GM12878 (cell line): ENCODE measurements at regions not wholly inside any gene's neighbourhood (a gene's known extent, or its start where the extent isn't known, plus 50 kb on each side); places are given as distances from the start of the nearest gene placed in this dataset.

ENCODE experiments used
- ATAC-seq: fragments of 200-7000 bp; cut with Tn5 transposase; 3 replicates; pipeline ENCODE4 v1.9.1; 2020; ENCODE audit warnings: mild to moderate bottlenecking, moderate library complexity
- BruUV-seq: library from RNA; stranded (reverse); fragments of 400-500 nt; replicated peaks from 2 replicates; lab custom pipeline; 2021; lab: Mats Ljungman, UMichigan
- CTCF ChIA-PET: fragments of 300-600 bp; sonication (Branson Sonifier 250); formaldehyde crosslinking; extraction: SDS; loops from one replicate; lab custom pipeline; 2021; ENCODE audit warnings: inconsistent platforms; lab: Yijun Ruan, JAX
- POLR2A ChIA-PET: fragments of 350-600 bp; formaldehyde crosslinking; extraction: SDS; loops from one replicate; lab custom pipeline; 2021; ENCODE audit warnings: inconsistent platforms; lab: Charles Lee
- RAD21 ChIA-PET: fragments of 300-600 bp; sonication (Branson Sonifier 250); formaldehyde crosslinking; loops from one replicate; lab custom pipeline; 2023; ENCODE audit warnings: antibody characterized with exemption; ENCODE audit not compliant: unreplicated experiment; lab: Charles Lee
- SMC1A ChIA-PET: fragments of 300-600 bp; sonication (Branson Sonifier 250); formaldehyde crosslinking; loops from one replicate; lab custom pipeline; 2023; ENCODE audit not compliant: unreplicated experiment, uncharacterized antibody; lab: Charles Lee
- DNase-seq: peaks from one replicate; pipeline ENCODE4 v3.0.0-alpha.2; 2011; ENCODE audit warnings: low read depth, low spot score
- FAIRE-seq: peaks from 3 replicates; lab custom pipeline; 2011; peaks lifted over from hg19 to GRCh38; lab: Jason Lieb, UNC
- H2AFZ ChIP-seq: 2 replicates; pipeline ENCODE4 v1.6.0; 2011; ENCODE audit warnings: low read depth, low read length, control low read depth; ENCODE audit not compliant: control insufficient read depth
- H3K27ac ChIP-seq: 2 replicates; pipeline ENCODE4 v1.5.1; 2011; ENCODE audit warnings: control low read depth; ENCODE audit not compliant: control insufficient read depth, insufficient read depth
- H3K27me3 ChIP-seq, 2 experiments: replicated peaks in 1 of 2; 2 replicates each; pipeline versions ENCODE4 v1.6.0 to v1.6.1; 2011; ENCODE audit warnings: low read length in 1 of 2; ENCODE audit not compliant: control insufficient read depth in 2 of 2, insufficient read depth in 2 of 2
- H3K36me3 ChIP-seq, 2 experiments: 2 replicates each; pipeline ENCODE4 v1.5.1; 2011; ENCODE audit warnings: low read length in 1 of 2; ENCODE audit not compliant: control insufficient read depth in 2 of 2, insufficient read depth in 2 of 2
- H3K4me1 ChIP-seq: 2 replicates; pipeline ENCODE4 v1.6.1; 2011; ENCODE audit warnings: mild to moderate bottlenecking, low read length, moderate library complexity, mixed read lengths; ENCODE audit not compliant: control insufficient read depth, insufficient read depth
- H3K4me2 ChIP-seq: 2 replicates; pipeline ENCODE4 v1.6.0; 2011; ENCODE audit warnings: control low read depth; ENCODE audit not compliant: control insufficient read depth, insufficient read depth
- H3K4me3 ChIP-seq: fragments of 200-600 bp; sonication (generic); 2 replicates; pipeline ENCODE4 v1.5.1; 2016
- H3K79me2 ChIP-seq: 2 replicates; pipeline ENCODE4 v1.6.0; 2011; ENCODE audit warnings: low read length; ENCODE audit not compliant: control insufficient read depth, insufficient read depth
- H3K9ac ChIP-seq: 2 replicates; pipeline ENCODE4 v1.8.0; 2011; ENCODE audit warnings: low read length, control low read depth, mixed read lengths; ENCODE audit not compliant: control insufficient read depth, insufficient read depth
- H3K9me3 ChIP-seq: replicated peaks from 3 replicates; pipeline ENCODE4 v1.5.1; 2011; ENCODE audit warnings: mild to moderate bottlenecking, low read length; ENCODE audit not compliant: control insufficient read depth, insufficient read depth
- H4K20me1 ChIP-seq: 2 replicates; pipeline ENCODE4 v1.6.0; 2011; ENCODE audit not compliant: control insufficient read depth, insufficient read depth
- BHLHE40 ChIP-seq, 2 experiments: fragments of 450-650 bp in 1 of 2; IDR thresholded peaks; 2 replicates each; pipeline ENCODE4 v1.6.1; 2011 to 2017; ENCODE audit warnings: low read depth in 2 of 2, borderline replicate concordance in 1 of 2, improper control_type of control experiment in 1 of 2, low read length in 1 of 2, mild to moderate bottlenecking in 1 of 2
- CBX3 ChIP-seq: fragments of 200-600 bp; sonication (generic); IDR thresholded peaks from 2 replicates; pipeline ENCODE4 v1.6.1; 2016; ENCODE audit warnings: low read depth, borderline replicate concordance
- CHD1 ChIP-seq: IDR thresholded peaks from 2 replicates; pipeline ENCODE4 v1.6.1; 2012; ENCODE audit warnings: low read depth, low read length, improper control_type of control experiment
- CHD4 ChIP-seq: fragments of 200-600 bp; sonication (generic); IDR thresholded peaks from 2 replicates; pipeline ENCODE4 v1.6.1; 2016; ENCODE audit warnings: mild to moderate bottlenecking
- CREM ChIP-seq: IDR thresholded peaks from 2 replicates; pipeline ENCODE4 v1.6.1; 2014; ENCODE audit warnings: antibody characterized with exemption, low read depth
- EZH2 ChIP-seq: IDR thresholded peaks from 2 replicates; pipeline ENCODE4 v1.6.1; 2012; ENCODE audit warnings: low read depth, mild to moderate bottlenecking, control low read depth, inconsistent platforms, low read length, borderline replicate concordance; ENCODE audit not compliant: control insufficient read depth
- GABPA ChIP-seq: IDR thresholded peaks from 2 replicates; pipeline ENCODE4 v1.6.1; 2014; ENCODE audit warnings: antibody characterized with exemption, low read depth, mild to moderate bottlenecking, inconsistent platforms
- IRF4 ChIP-seq: IDR thresholded peaks from 2 replicates; pipeline ENCODE4 v1.6.1; 2011; ENCODE audit warnings: low read depth, low read length
- MEF2A ChIP-seq: IDR thresholded peaks from 2 replicates; pipeline ENCODE4 v1.6.1; 2011; ENCODE audit warnings: low read depth, mild to moderate bottlenecking, low read length, moderate library complexity; ENCODE audit not compliant: insufficient read depth
- MTA2 ChIP-seq: fragments of 450-650 bp; IDR thresholded peaks from 2 replicates; pipeline ENCODE4 v1.6.1; 2016; ENCODE audit warnings: low read depth, mild to moderate bottlenecking, moderate library complexity
- NR2F1 ChIP-seq: fragments of 450-650 bp; conservative IDR thresholded peaks from 2 replicates; pipeline ENCODE4 v1.6.1; 2017; ENCODE audit warnings: mild to moderate bottlenecking
- PAX5 ChIP-seq: IDR thresholded peaks from 2 replicates; pipeline ENCODE4 v1.6.1; 2011; ENCODE audit warnings: low read depth, low read length, borderline replicate concordance
- SMAD1 ChIP-seq: fragments of 450-650 bp; IDR thresholded peaks from 2 replicates; pipeline ENCODE4 v1.6.1; 2018; ENCODE audit warnings: mild to moderate bottlenecking, low read depth; ENCODE audit not compliant: partially characterized antibody
- SUPT20H ChIP-seq: IDR thresholded peaks from 2 replicates; pipeline ENCODE4 v1.6.1; 2011; ENCODE audit warnings: low read depth, mild to moderate bottlenecking, low read length, moderate library complexity, borderline replicate concordance; ENCODE audit not compliant: control insufficient read depth
- ZBED1 ChIP-seq: IDR thresholded peaks from 2 replicates; pipeline ENCODE4 v1.6.1; 2016; ENCODE audit warnings: borderline replicate concordance
- WGBS: methylation state at CpG from one replicate; pipeline ENCODE4 v1.1.6; 2016; ENCODE audit warnings: low lambda C conversion rate; ENCODE audit not compliant: insufficient replicate concordance, insufficient coverage; ENCODE audit errors: missing lambda C conversion rate; 5-methylcytosine and 5-hydroxymethylcytosine counted together
- in situ Hi-C: fragments of 300-500 bp; cut with MboI; formaldehyde crosslinking; loops from 9 replicates; pipeline ENCODE4 v1.14.3; 2018; ENCODE audit warnings: mixed read lengths
- intact Hi-C: fragments of 100-400 bp; cut with micrococcal nuclease; formaldehyde crosslinking; loops from one replicate; pipeline ENCODE4 v1.14.2; 2022; ENCODE audit not compliant: unreplicated experiment
- TF ChIP-seq, protein P1 (sequence below): fragments of 450-650 bp; IDR thresholded peaks from 2 replicates; pipeline ENCODE4 v1.6.1; 2017; ENCODE audit warnings: mild to moderate bottlenecking, low read depth, inconsistent platforms; ENCODE audit not compliant: poor library complexity, severe bottlenecking

DNA sequence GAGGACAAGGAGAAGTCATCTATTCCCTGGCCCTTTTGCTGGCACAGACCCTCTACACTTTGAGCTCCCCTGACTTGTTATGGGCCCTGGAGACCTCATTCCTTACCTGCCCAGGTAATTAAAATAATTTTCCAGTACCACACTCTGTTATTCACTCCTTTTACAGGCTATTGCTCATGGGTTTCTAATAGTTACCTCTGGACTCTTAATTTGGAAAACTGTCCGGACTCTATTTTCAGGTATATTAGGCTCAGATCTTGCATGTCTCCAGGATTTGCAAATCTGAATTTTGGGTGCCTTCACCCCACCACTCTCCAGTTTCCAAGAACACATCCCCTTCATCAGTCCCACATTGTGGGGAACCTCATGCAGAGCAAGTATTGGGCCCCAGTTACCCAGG lies 186.8 kb upstream of the SESN3 start:
- H3K9me3 ChIP-seq: no peaks in the 10 kb centered on the region
- no peaks in the 10 kb centered on the region for H3K36me3 ChIP-seq
- 46% methylated on average over 1 of the region's 1 CpG for WGBS
- FAIRE-seq: no peak
- RAD21 ChIA-PET: no interaction called here
- H3K27ac ChIP-seq: no peak overlapping the region
- H3K27me3 ChIP-seq: no peaks in the 10 kb centered on the region
- POLR2A ChIA-PET: no interaction called here
- intact Hi-C loops (no loop called here), in situ Hi-C loops (no loop called here)
- H3K4me2 ChIP-seq: no peak overlapping the region
- no peak for ATAC-seq
- no peak overlapping the region for H3K4me3 ChIP-seq
- SMC1A ChIA-PET: interaction anchor here (1.5 kb wide), 2 partner anchors 15 to 288 kb away, joined by 3 read pairs; no protein-coding TSS in a partner anchor
- BruUV-seq: no TSS peak
- no peak overlapping the region for H3K9ac ChIP-seq
- CTCF ChIA-PET: interaction anchor here (1.2 kb wide), 1 partner anchor 287 kb away, joined by 4 read pairs; no protein-coding TSS in a partner anchor
- H2AFZ ChIP-seq: no peak overlapping the region
- H4K20me1 ChIP-seq: no peaks in the 10 kb centered on the region
- no peak for DNase-seq
- no peaks in the 10 kb centered on the region for H3K4me1 ChIP-seq
- TF ChIP-seq PAX5 (no peak), NR2F1 (no peak), CREM (no peak)
- no peaks in the 10 kb centered on the region for H3K79me2 ChIP-seq

- Histone ChIP-seq H3K9me3 (no peaks in the 10 kb centered on the region), H3K79me2 (no peaks in the 10 kb centered on the region), H3K27ac (no peak overlapping the region), H4K20me1 (no peaks in the 10 kb centered on the region), H3K36me3 (no peaks in the 10 kb centered on the region), H3K27me3 (no peaks in the 10 kb centered on the region), H3K9ac (no peak overlapping the region), H3K4me1 (no peaks in the 10 kb centered on the region), H3K4me3 (no peak overlapping the region), H3K4me2 (no peak overlapping the region), H2AFZ (no peak overlapping the region)
- RAD21 ChIA-PET: no interaction called here
- DNase-seq: no peak
- in situ Hi-C loops: no loop called here
- CTCF ChIA-PET: interaction anchor here (1.2 kb wide), 1 partner anchor 10 kb away, joined by 3 read pairs; no protein-coding TSS in a partner anchor
- TF ChIP-seq ZBED1 (no peak), CREM (no peak), BHLHE40 (IDR thresholded peaks at IDR 0.05; ENCODE audit: borderline replicate concordance in 1 of 2, low read depth in 2 of 2, low read length in 1 of 2) (no peak), GABPA (no peak), MTA2 (no peak), SMAD1 (no peak), EZH2 (no peak), CHD1 (no peak), MEF2A (no peak), CHD4 (no peak), CBX3 (no peak), SUPT20H (no peak), IRF4 (no peak)
- TF ChIP-seq, protein P1, sequence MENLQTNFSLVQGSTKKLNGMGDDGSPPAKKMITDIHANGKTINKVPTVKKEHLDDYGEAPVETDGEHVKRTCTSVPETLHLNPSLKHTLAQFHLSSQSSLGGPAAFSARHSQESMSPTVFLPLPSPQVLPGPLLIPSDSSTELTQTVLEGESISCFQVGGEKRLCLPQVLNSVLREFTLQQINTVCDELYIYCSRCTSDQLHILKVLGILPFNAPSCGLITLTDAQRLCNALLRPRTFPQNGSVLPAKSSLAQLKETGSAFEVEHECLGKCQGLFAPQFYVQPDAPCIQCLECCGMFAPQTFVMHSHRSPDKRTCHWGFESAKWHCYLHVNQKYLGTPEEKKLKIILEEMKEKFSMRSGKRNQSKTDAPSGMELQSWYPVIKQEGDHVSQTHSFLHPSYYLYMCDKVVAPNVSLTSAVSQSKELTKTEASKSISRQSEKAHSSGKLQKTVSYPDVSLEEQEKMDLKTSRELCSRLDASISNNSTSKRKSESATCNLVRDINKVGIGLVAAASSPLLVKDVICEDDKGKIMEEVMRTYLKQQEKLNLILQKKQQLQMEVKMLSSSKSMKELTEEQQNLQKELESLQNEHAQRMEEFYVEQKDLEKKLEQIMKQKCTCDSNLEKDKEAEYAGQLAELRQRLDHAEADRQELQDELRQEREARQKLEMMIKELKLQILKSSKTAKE: no peak
- BruUV-seq: no TSS peak
- ATAC-seq: peak; percentile 36; the same call in 2 of the 3 replicates
- no peak for FAIRE-seq
- SMC1A ChIA-PET: no interaction called here
- POLR2A ChIA-PET: no interaction called here
- 37% methylated on average over 3 of the region's 3 CpGs for WGBS
- intact Hi-C loops: no loop called here
These were observed 184.9 kb upstream of the SESN3 start for GRCh38 chr11:95415837-95416304.
